ENCODE measurements at regions not wholly inside any gene's neighbourhood (a gene's known extent, or its start where the extent isn't known, plus 50 kb on each side); places are given as distances from the start of the nearest gene placed in this dataset.

DNA sequence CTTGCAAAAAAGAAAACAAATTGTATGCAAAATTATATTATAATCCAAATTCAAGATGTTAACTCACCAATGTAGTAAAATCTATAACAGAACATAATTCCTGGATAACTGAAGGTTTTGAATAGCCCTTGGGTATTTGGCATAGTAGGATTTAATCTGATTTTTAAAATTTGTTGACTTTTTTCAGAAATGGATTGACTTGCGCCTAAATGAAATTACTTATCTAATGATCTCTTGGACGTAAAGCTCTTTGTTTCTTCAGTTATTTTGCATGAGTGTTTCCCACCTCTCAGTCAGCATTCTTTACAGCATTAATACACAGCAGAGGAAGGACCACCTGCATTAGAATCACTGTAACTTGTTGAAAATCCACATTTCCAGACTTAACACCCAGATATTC, 169.6 kb downstream of the SEPTIN7 start:
- TF ChIP-seq POLR2A (conservative IDR thresholded peaks at IDR 0.05) (no peak), CREB1 (IDR thresholded peaks at IDR 0.05) (no peak), CREB1 (CRISPR knock-in tag; IDR thresholded peaks at IDR 0.05) (no peak), SPI1 (IDR thresholded peaks at IDR 0.05; ENCODE audit: borderline replicate concordance, low read depth, low read length) (no peak), CEBPB (tag; IDR thresholded peaks at IDR 0.05) (no peak), MXI1 (IDR thresholded peaks at IDR 0.05; ENCODE audit: low read depth, low read length) (no peak)
- TF ChIP-seq, protein P1, sequence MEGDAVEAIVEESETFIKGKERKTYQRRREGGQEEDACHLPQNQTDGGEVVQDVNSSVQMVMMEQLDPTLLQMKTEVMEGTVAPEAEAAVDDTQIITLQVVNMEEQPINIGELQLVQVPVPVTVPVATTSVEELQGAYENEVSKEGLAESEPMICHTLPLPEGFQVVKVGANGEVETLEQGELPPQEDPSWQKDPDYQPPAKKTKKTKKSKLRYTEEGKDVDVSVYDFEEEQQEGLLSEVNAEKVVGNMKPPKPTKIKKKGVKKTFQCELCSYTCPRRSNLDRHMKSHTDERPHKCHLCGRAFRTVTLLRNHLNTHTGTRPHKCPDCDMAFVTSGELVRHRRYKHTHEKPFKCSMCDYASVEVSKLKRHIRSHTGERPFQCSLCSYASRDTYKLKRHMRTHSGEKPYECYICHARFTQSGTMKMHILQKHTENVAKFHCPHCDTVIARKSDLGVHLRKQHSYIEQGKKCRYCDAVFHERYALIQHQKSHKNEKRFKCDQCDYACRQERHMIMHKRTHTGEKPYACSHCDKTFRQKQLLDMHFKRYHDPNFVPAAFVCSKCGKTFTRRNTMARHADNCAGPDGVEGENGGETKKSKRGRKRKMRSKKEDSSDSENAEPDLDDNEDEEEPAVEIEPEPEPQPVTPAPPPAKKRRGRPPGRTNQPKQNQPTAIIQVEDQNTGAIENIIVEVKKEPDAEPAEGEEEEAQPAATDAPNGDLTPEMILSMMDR (IDR thresholded peaks at IDR 0.05 in 2 of 3, conservative IDR thresholded peaks at IDR 0.05 in 1 of 3; ENCODE audit: insufficient read depth in 2 of 3, low read depth in 1 of 3, low read length in 3 of 3) = no peak
